HG02798 (cell line): ENCODE measurements at regions not wholly inside any gene's neighbourhood (a gene's known extent, or its start where the extent isn't known, plus 50 kb on each side); places are given as distances from the start of the nearest gene placed in this dataset.

Source experiments
- ATAC-seq: cut with Tn5 transposase; IDR thresholded peaks from one replicate; pipeline ENCODE4 v1.9.1; 2021; ENCODE audit warnings: mild to moderate bottlenecking; ENCODE audit not compliant: unreplicated experiment, poor library complexity

- ATAC-seq: no peak
Observed at GRCh38 chr2:150989969-150990368, 271.7 kb downstream of the RBM43 start.

- no peak for ATAC-seq
Observed at GRCh38 chr2:150985741-150986140, 275.9 kb downstream of the RBM43 start.

- ATAC-seq: no peak
Observed at GRCh38 chr2:150983314-150983897, 278.3 kb downstream of the RBM43 start.

- no peak for ATAC-seq
Observed at GRCh38 chr2:150981826-150982225, 279.8 kb downstream of the RBM43 start.

- ATAC-seq: no peak
Observed at GRCh38 chr2:150978053-150978452, 283.6 kb downstream of the RBM43 start.

GRCh38 chr2:150977296-150977695, 284.4 kb downstream of the RBM43 start:
- no peak for ATAC-seq

- no peak for ATAC-seq
Observed at GRCh38 chr2:150976604-150977003, 285.1 kb downstream of the RBM43 start.

GRCh38 chr2:150974864-150975263, 286.8 kb downstream of the RBM43 start:
- ATAC-seq: no peak

- ATAC-seq: no peak
Observed at GRCh38 chr2:150974234-150974633, 287.4 kb downstream of the RBM43 start.

GRCh38 chr2:150971910-150972309, 289.8 kb downstream of the RBM43 start:
- no peak for ATAC-seq

- no peak for ATAC-seq
Observed at GRCh38 chr2:150963336-150963735, 298.3 kb downstream of the RBM43 start.

- no peak for ATAC-seq
Observed at GRCh38 chr2:150955231-150955630, 306.4 kb downstream of the RBM43 start.

GRCh38 chr2:150946831-150947230, 314.8 kb downstream of the RBM43 start:
- ATAC-seq: no peak

GRCh38 chr2:150944315-150944714, 317.3 kb downstream of the RBM43 start:
- ATAC-seq: no peak

- no peak for ATAC-seq
Observed at GRCh38 chr2:150939087-150939486, 322.6 kb downstream of the RBM43 start.

GRCh38 chr2:150938527-150938926, 323.1 kb downstream of the RBM43 start:
- ATAC-seq: no peak

GRCh38 chr2:150937030-150937429, 324.6 kb downstream of the RBM43 start:
- no peak for ATAC-seq

GRCh38 chr2:150931451-150931850, 330.2 kb downstream of the RBM43 start:
- ATAC-seq: no peak

- ATAC-seq: no peak
Observed at GRCh38 chr2:150925611-150926010, 336.1 kb downstream of the RBM43 start.

- no peak for ATAC-seq
Observed at GRCh38 chr2:150924878-150925277, 336.8 kb downstream of the RBM43 start.

GRCh38 chr2:150919901-150920300, 341.8 kb downstream of the RBM43 start:
- no peak for ATAC-seq

GRCh38 chr2:150917961-150918713, 343.5 kb downstream of the RBM43 start:
- ATAC-seq: no peak
